ENCODE measurements at regions not wholly inside any gene's neighbourhood (a gene's known extent, or its start where the extent isn't known, plus 50 kb on each side); places are given as distances from the start of the nearest gene placed in this dataset.

DNA sequence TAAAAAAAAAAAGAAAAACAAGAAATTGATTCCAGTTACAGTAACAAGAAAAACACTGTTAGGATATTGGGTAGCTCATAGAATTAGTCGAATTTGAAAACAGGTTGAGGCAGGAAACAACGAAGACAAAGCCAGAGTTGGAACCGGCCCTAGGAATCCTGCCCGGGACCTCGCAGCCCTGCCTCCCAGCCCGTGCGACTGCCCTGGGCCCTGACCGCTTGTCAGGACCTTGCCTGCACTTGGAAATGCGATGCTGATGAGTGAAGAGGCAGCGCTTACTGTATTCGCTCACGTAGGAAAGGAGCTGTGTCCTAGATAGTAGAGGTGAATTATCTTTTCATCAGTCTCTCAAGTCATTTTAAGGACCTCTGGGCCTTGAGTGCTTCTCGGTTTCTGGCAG lies 611.7 kb upstream of the FAT1 start:
- Histone ChIP-seq H3K4me3 (ENCODE audit: control extremely low read depth in 1 of 5, extremely low read depth in 1 of 5, insufficient read depth in 1 of 5, low read depth in 2 of 5, low read length in 4 of 5) (no peak overlapping the region), H3K4me2 (replicated peaks; ENCODE audit: low read depth, low read length, poor library complexity, severe bottlenecking) (no peak overlapping the region), H3K79me2 (ENCODE audit: control insufficient read depth, insufficient read depth, low read length) (no peaks in the 10 kb centered on the region), H3K4me1 (ENCODE audit: control insufficient read depth in 2 of 2, insufficient read depth in 2 of 2, low read length in 2 of 2) (no peaks in the 10 kb centered on the region), H3K27me3 (replicated peaks in 1 of 4; ENCODE audit: control extremely low read depth in 1 of 4, control insufficient read depth in 3 of 4, insufficient read depth in 4 of 4, low read length in 3 of 4) (no peaks in the 10 kb centered on the region), H4K20me1 (ENCODE audit: control insufficient read depth, insufficient read depth, low read length, poor library complexity, severe bottlenecking) (no peaks in the 10 kb centered on the region), H2AFZ (ENCODE audit: insufficient read depth, low read depth, low read length, poor library complexity, severe bottlenecking) (no peak overlapping the region), H3K9ac (ENCODE audit: low read length) (no peak overlapping the region), H3K27ac (ENCODE audit: low read length in 2 of 2) (no peak overlapping the region), H3K36me3 (replicated peaks in 1 of 2; ENCODE audit: control extremely low read depth in 1 of 2, control insufficient read depth in 1 of 2, extremely low read depth in 1 of 2, insufficient read depth in 2 of 2, low read length in 1 of 2) (no peaks in the 10 kb centered on the region), H3K9me3 (ENCODE audit: control extremely low read depth in 1 of 3, control insufficient read depth in 2 of 3, insufficient read depth in 1 of 3, low read length in 2 of 3) (peaks cover 0 to 11% (median 0%) of the 10 kb centered on the region in 3 donors)
- ChIA-PET POLR2A (no interaction called here), CTCF (no interaction called here)
- H3K9me3 Mint-ChIP-seq (ENCODE audit: insufficient read depth) = no peaks in the 10 kb centered on the region
- no peak overlapping the region for H3K4me3 Mint-ChIP-seq
- H3K27me3 Mint-ChIP-seq = no peaks in the 10 kb centered on the region
- no peak for TF ChIP-seq EZH2 (IDR thresholded peaks at IDR 0.05; ENCODE audit: borderline replicate concordance, insufficient read depth, low read depth, low read length, poor library complexity, severe bottlenecking)
- TF ChIP-seq, protein P1, sequence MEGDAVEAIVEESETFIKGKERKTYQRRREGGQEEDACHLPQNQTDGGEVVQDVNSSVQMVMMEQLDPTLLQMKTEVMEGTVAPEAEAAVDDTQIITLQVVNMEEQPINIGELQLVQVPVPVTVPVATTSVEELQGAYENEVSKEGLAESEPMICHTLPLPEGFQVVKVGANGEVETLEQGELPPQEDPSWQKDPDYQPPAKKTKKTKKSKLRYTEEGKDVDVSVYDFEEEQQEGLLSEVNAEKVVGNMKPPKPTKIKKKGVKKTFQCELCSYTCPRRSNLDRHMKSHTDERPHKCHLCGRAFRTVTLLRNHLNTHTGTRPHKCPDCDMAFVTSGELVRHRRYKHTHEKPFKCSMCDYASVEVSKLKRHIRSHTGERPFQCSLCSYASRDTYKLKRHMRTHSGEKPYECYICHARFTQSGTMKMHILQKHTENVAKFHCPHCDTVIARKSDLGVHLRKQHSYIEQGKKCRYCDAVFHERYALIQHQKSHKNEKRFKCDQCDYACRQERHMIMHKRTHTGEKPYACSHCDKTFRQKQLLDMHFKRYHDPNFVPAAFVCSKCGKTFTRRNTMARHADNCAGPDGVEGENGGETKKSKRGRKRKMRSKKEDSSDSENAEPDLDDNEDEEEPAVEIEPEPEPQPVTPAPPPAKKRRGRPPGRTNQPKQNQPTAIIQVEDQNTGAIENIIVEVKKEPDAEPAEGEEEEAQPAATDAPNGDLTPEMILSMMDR (IDR thresholded peaks at IDR 0.05) = no peak
- ATAC-seq (ENCODE audit: low read depth) = no peak
- no peak for DNase-seq
- no peak overlapping the region for H3K27ac Mint-ChIP-seq
- no peaks in the 10 kb centered on the region for H3K4me1 Mint-ChIP-seq
- intact Hi-C loops (cut with micrococcal nuclease) = no loop called here
- 93% methylated on average over 13 of the region's 13 CpGs for WGBS (ENCODE audit: insufficient coverage)

DNA sequence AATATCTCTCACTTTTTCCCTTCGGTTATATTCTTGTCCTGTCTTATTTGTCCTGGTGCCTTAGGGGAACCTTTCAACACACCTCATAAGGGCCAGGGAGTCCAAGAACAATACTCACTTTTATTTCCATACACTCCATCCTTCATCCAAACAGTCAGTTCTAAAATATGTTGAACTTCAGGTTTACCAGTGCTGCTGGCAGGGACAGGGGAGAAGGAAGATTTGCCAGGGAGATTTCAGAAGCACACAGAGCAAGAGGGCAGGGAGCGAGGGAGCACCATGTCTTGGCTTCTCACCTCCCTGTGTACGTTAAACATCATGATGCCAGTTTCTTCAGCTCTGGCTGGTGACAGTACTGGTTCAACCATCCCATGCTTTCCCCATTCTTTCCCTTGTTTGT lies 631.1 kb upstream of the FAT1 start:
- no peak for DNase-seq
- Histone ChIP-seq H3K79me2 (ENCODE audit: control insufficient read depth, insufficient read depth, low read length) (no peaks in the 10 kb centered on the region), H4K20me1 (ENCODE audit: control insufficient read depth, insufficient read depth, low read length, poor library complexity, severe bottlenecking) (no peaks in the 10 kb centered on the region), H3K27ac (ENCODE audit: low read length in 2 of 2) (no peak overlapping the region), H3K9me3 (ENCODE audit: control extremely low read depth in 1 of 3, control insufficient read depth in 2 of 3, insufficient read depth in 1 of 3, low read length in 2 of 3) (peaks cover 0 to 3% (median 0%) of the 10 kb centered on the region in 3 donors), H3K4me3 (ENCODE audit: control extremely low read depth in 1 of 5, extremely low read depth in 1 of 5, insufficient read depth in 1 of 5, low read depth in 2 of 5, low read length in 4 of 5) (no peak overlapping the region), H3K4me2 (replicated peaks; ENCODE audit: low read depth, low read length, poor library complexity, severe bottlenecking) (no peak overlapping the region), H3K4me1 (ENCODE audit: control insufficient read depth in 2 of 2, insufficient read depth in 2 of 2, low read length in 2 of 2) (no peaks in the 10 kb centered on the region), H3K9ac (ENCODE audit: low read length) (no peak overlapping the region), H3K36me3 (replicated peaks in 1 of 2; ENCODE audit: control extremely low read depth in 1 of 2, control insufficient read depth in 1 of 2, extremely low read depth in 1 of 2, insufficient read depth in 2 of 2, low read length in 1 of 2) (no peaks in the 10 kb centered on the region), H3K27me3 (replicated peaks in 1 of 4; ENCODE audit: control extremely low read depth in 1 of 4, control insufficient read depth in 3 of 4, insufficient read depth in 4 of 4, low read length in 3 of 4) (no peaks in the 10 kb centered on the region), H2AFZ (ENCODE audit: insufficient read depth, low read depth, low read length, poor library complexity, severe bottlenecking) (no peak overlapping the region)
- no peak for ATAC-seq (ENCODE audit: low read depth)
- Mint-ChIP-seq H3K9me3 (ENCODE audit: insufficient read depth) (no peaks in the 10 kb centered on the region), H3K27ac (no peak overlapping the region), H3K27me3 (no peaks in the 10 kb centered on the region), H3K4me1 (no peaks in the 10 kb centered on the region), H3K4me3 (no peak overlapping the region)
- CTCF ChIA-PET = no interaction called here
- intact Hi-C loops (cut with micrococcal nuclease) = no loop called here
- POLR2A ChIA-PET = no interaction called here
- WGBS (ENCODE audit: insufficient coverage) = 54% methylated on average over 3 of the region's 3 CpGs
- TF ChIP-seq, protein P1 (IDR thresholded peaks at IDR 0.05) = no peak
- TF ChIP-seq EZH2 (IDR thresholded peaks at IDR 0.05; ENCODE audit: borderline replicate concordance, insufficient read depth, low read depth, low read length, poor library complexity, severe bottlenecking) = no peak

Measured in B cell (primary cell).